ENCODE measurements at regions not wholly inside any gene's neighbourhood (a gene's known extent, or its start where the extent isn't known, plus 50 kb on each side); places are given as distances from the start of the nearest gene placed in this dataset.

DNA sequence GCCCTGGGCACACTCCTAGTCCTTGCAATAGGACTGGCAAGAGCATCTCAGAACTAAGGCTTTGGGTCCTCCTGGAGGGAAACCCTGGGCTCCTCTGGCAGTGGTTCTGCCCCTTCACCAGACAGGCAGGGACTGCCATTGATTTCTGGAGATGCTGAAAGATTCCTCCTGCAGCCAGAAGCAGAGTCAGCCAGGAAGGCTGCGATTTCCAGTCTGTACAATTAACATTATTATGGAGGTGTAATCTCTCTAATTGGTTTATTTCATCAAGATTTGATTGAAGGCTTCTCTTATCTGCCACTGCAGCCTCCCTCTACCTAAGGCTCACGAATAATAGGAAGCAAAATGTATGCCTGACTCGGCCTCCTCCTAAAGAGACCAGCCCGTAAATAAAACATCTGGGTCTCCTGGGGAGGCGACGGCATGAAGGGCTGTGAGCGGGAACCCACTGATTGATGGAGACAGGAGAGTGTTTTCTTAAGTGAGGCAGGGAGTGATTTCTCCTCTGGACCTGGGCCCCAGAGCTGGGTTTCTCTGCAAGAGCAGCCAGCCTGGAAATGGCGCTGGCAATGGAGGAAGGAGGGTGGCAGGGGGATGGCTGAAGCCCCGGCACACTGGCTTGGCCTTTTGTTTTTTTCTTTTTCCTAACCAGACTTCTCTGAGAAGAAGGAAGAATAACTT is 689.6 kb downstream of the DHX35 start:
- Histone ChIP-seq H3K4me1 (ENCODE audit: insufficient read depth) (peaks cover 4% of the 10 kb centered on the region; the same call in 1 of the 2 replicates), H3K27me3 (ENCODE audit: insufficient read depth) (no peaks in the 10 kb centered on the region), H3K9me2 (ENCODE audit: insufficient read depth) (peaks cover 7% of the 10 kb centered on the region; the same call in 1 of the 2 replicates), H3K4me3 (no peak overlapping the region), H3K27ac (ENCODE audit: low read depth) (no peak overlapping the region), H3K4me2 (no peak overlapping the region), H3K36me3 (ENCODE audit: insufficient read depth) (no peaks in the 10 kb centered on the region), H3K79me2 (replicated peaks; ENCODE audit: insufficient read depth) (no peaks in the 10 kb centered on the region), H3F3A (replicated peaks; ENCODE audit: low read depth) (no peaks in the 10 kb centered on the region), H4K20me1 (replicated peaks; ENCODE audit: insufficient read depth) (no peaks in the 10 kb centered on the region), H2AFZ (no peak overlapping the region)
- Mint-ChIP-seq H3K27me3 (ENCODE audit: insufficient read depth, low read depth, poor library complexity) (no peaks in the 10 kb centered on the region), H3K4me3 (no peak overlapping the region), H3K9me3 (no peaks in the 10 kb centered on the region; the same call in 2 of the 3 replicates), H3K36me3 (ENCODE audit: low read depth) (no peaks in the 10 kb centered on the region), H3K4me1 (peaks cover 6% of the 10 kb centered on the region), H3K27ac (no peak overlapping the region)
- no peak for DNase-seq (ENCODE audit: low spot score)
- no peak for TF ChIP-seq CREB1 (CRISPR knock-in tag; IDR thresholded peaks at IDR 0.05; ENCODE audit: low read depth)
- no peak for TF ChIP-seq EZH2phosphoT487 (IDR thresholded peaks at IDR 0.05; ENCODE audit: unreplicated experiment)
- no peak for TF ChIP-seq CTCF (conservative IDR thresholded peaks at IDR 0.05; ENCODE audit: low read depth in 2 of 2)
- TF ChIP-seq POLR2AphosphoS5 (IDR thresholded peaks at IDR 0.05; ENCODE audit: low read depth), result no peak
- TF ChIP-seq, protein P1, sequence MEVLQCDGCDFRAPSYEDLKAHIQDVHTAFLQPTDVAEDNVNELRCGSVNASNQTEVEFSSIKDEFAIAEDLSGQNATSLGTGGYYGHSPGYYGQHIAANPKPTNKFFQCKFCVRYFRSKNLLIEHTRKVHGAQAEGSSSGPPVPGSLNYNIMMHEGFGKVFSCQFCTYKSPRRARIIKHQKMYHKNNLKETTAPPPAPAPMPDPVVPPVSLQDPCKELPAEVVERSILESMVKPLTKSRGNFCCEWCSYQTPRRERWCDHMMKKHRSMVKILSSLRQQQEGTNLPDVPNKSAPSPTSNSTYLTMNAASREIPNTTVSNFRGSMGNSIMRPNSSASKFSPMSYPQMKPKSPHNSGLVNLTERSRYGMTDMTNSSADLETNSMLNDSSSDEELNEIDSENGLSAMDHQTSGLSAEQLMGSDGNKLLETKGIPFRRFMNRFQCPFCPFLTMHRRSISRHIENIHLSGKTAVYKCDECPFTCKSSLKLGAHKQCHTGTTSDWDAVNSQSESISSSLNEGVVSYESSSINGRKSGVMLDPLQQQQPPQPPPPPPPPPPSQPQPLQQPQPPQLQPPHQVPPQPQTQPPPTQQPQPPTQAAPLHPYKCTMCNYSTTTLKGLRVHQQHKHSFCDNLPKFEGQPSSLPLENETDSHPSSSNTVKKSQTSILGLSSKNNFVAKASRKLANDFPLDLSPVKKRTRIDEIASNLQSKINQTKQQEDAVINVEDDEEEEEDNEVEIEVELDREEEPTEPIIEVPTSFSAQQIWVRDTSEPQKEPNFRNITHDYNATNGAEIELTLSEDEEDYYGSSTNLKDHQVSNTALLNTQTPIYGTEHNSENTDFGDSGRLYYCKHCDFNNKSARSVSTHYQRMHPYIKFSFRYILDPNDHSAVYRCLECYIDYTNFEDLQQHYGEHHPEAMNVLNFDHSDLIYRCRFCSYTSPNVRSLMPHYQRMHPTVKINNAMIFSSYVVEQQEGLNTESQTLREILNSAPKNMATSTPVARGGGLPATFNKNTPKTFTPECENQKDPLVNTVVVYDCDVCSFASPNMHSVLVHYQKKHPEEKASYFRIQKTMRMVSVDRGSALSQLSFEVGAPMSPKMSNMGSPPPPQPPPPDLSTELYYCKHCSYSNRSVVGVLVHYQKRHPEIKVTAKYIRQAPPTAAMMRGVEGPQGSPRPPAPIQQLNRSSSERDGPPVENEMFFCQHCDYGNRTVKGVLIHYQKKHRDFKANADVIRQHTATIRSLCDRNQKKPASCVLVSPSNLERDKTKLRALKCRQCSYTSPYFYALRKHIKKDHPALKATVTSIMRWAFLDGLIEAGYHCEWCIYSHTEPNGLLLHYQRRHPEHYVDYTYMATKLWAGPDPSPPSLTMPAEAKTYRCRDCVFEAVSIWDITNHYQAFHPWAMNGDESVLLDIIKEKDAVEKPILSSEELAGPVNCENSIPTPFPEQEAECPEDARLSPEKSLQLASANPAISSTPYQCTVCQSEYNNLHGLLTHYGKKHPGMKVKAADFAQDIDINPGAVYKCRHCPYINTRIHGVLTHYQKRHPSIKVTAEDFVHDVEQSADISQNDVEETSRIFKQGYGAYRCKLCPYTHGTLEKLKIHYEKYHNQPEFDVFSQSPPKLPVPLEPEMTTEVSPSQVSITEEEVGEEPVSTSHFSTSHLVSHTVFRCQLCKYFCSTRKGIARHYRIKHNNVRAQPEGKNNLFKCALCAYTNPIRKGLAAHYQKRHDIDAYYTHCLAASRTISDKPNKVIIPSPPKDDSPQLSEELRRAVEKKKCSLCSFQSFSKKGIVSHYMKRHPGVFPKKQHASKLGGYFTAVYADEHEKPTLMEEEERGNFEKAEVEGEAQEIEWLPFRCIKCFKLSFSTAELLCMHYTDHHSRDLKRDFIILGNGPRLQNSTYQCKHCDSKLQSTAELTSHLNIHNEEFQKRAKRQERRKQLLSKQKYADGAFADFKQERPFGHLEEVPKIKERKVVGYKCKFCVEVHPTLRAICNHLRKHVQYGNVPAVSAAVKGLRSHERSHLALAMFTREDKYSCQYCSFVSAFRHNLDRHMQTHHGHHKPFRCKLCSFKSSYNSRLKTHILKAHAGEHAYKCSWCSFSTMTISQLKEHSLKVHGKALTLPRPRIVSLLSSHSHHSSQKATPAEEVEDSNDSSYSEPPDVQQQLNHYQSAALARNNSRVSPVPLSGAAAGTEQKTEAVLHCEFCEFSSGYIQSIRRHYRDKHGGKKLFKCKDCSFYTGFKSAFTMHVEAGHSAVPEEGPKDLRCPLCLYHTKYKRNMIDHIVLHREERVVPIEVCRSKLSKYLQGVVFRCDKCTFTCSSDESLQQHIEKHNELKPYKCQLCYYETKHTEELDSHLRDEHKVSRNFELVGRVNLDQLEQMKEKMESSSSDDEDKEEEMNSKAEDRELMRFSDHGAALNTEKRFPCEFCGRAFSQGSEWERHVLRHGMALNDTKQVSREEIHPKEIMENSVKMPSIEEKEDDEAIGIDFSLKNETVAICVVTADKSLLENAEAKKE (CRISPR knock-in tag; IDR thresholded peaks at IDR 0.05), result no peak
- TF ChIP-seq ZNF331 (CRISPR knock-in tag; IDR thresholded peaks at IDR 0.05; ENCODE audit: low read depth), result no peak
- TF ChIP-seq STAT1 (IDR thresholded peaks at IDR 0.05; ENCODE audit: unreplicated experiment), result no peak
- TF ChIP-seq ZNF114 (CRISPR knock-in tag; IDR thresholded peaks at IDR 0.05), result no peak
- TF ChIP-seq, protein P2, sequence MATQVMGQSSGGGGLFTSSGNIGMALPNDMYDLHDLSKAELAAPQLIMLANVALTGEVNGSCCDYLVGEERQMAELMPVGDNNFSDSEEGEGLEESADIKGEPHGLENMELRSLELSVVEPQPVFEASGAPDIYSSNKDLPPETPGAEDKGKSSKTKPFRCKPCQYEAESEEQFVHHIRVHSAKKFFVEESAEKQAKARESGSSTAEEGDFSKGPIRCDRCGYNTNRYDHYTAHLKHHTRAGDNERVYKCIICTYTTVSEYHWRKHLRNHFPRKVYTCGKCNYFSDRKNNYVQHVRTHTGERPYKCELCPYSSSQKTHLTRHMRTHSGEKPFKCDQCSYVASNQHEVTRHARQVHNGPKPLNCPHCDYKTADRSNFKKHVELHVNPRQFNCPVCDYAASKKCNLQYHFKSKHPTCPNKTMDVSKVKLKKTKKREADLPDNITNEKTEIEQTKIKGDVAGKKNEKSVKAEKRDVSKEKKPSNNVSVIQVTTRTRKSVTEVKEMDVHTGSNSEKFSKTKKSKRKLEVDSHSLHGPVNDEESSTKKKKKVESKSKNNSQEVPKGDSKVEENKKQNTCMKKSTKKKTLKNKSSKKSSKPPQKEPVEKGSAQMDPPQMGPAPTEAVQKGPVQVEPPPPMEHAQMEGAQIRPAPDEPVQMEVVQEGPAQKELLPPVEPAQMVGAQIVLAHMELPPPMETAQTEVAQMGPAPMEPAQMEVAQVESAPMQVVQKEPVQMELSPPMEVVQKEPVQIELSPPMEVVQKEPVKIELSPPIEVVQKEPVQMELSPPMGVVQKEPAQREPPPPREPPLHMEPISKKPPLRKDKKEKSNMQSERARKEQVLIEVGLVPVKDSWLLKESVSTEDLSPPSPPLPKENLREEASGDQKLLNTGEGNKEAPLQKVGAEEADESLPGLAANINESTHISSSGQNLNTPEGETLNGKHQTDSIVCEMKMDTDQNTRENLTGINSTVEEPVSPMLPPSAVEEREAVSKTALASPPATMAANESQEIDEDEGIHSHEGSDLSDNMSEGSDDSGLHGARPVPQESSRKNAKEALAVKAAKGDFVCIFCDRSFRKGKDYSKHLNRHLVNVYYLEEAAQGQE (IDR thresholded peaks at IDR 0.05; ENCODE audit: unreplicated experiment), result no peak
- no peak for TF ChIP-seq NANOG (IDR thresholded peaks at IDR 0.05; ENCODE audit: borderline replicate concordance)
- no peak for TF ChIP-seq EZH2 (IDR thresholded peaks at IDR 0.05; ENCODE audit: low read depth, unreplicated experiment)
- TF ChIP-seq, protein P3, sequence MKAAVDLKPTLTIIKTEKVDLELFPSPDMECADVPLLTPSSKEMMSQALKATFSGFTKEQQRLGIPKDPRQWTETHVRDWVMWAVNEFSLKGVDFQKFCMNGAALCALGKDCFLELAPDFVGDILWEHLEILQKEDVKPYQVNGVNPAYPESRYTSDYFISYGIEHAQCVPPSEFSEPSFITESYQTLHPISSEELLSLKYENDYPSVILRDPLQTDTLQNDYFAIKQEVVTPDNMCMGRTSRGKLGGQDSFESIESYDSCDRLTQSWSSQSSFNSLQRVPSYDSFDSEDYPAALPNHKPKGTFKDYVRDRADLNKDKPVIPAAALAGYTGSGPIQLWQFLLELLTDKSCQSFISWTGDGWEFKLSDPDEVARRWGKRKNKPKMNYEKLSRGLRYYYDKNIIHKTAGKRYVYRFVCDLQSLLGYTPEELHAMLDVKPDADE (IDR thresholded peaks at IDR 0.05), result no peak
- no peak for TF ChIP-seq JUNB (IDR thresholded peaks at IDR 0.05; ENCODE audit: unreplicated experiment)
- ATAC-seq, result no peak
